ENCODE measurements at regions not wholly inside any gene's neighbourhood (a gene's known extent, or its start where the extent isn't known, plus 50 kb on each side); places are given as distances from the start of the nearest gene placed in this dataset.

- no peaks in the 10 kb centered on the region for H3K36me3 ChIP-seq
- no peak for DNase-seq
- no peak for TF ChIP-seq CTCF (IDR thresholded peaks at IDR 0.05)
- no peak for TF ChIP-seq POLR2A (IDR thresholded peaks at IDR 0.05)
- H3K4me1 ChIP-seq: peaks cover 0 to under 1% (median 0%) of the 10 kb centered on the region in 12 donors
- H3K9me3 ChIP-seq: peaks cover 0 to 5% (median 0%) of the 10 kb centered on the region in 12 donors
- no peak overlapping the region for H3K27ac ChIP-seq
- intact Hi-C loops (cut with DNase I): no loop called here
- H3K4me3 ChIP-seq: no peak overlapping the region
- no peak for ATAC-seq
- H3K27me3 ChIP-seq: no peaks in the 10 kb centered on the region
Measured at GRCh38 chr11:15748132-15748531, 608.2 kb downstream of the SOX6 start.

GRCh38 chr11:15748741-15749140 lies 607.6 kb downstream of the SOX6 start:
- H3K4me1 ChIP-seq: no peaks in the 10 kb centered on the region
- TF ChIP-seq POLR2A (IDR thresholded peaks at IDR 0.05) (no peak), CTCF (IDR thresholded peaks at IDR 0.05) (no peak)
- 69 to 86% (median 75%) methylated on average over 2 of the region's 2 CpGs for WGBS, 4 donors
- no peaks in the 10 kb centered on the region for H3K36me3 ChIP-seq
- H3K4me3 ChIP-seq: no peak overlapping the region
- no peaks in the 10 kb centered on the region for H3K27me3 ChIP-seq
- intact Hi-C loops (cut with DNase I): no loop called here
- peaks cover 0 to 10% (median 3%) of the 10 kb centered on the region in 12 donors for H3K9me3 ChIP-seq
- no peak for DNase-seq
- ATAC-seq: no peak
- no peak overlapping the region for H3K27ac ChIP-seq

GRCh38 chr11:15750535-15751308 lies 605.6 kb downstream of the SOX6 start:
- ATAC-seq (no peak), DNase-seq (no peak)
- no peak overlapping the region for H3K27ac ChIP-seq
- H3K9me3 ChIP-seq: peaks cover 0 to 19% (median 5%) of the 10 kb centered on the region in 12 donors
- intact Hi-C loops (cut with DNase I): no loop called here
- no peak overlapping the region for H3K4me3 ChIP-seq
- WGBS, 4 donors: 88 to 93% (median 91%) methylated on average over 11 of the region's 11 CpGs
- H3K4me1 ChIP-seq: no peaks in the 10 kb centered on the region
- H3K36me3 ChIP-seq: no peaks in the 10 kb centered on the region
- TF ChIP-seq CTCF (IDR thresholded peaks at IDR 0.05) (no peak), POLR2A (IDR thresholded peaks at IDR 0.05) (no peak)
- H3K27me3 ChIP-seq: no peaks in the 10 kb centered on the region

- no peak for TF ChIP-seq POLR2A (IDR thresholded peaks at IDR 0.05)
- TF ChIP-seq CTCF (IDR thresholded peaks at IDR 0.05): no peak
Measured at GRCh38 chr11:15754221-15754620, 602.1 kb downstream of the SOX6 start.

More at GRCh38 chr11:15754221-15754620, 602.1 kb downstream of the SOX6 start:
- ATAC-seq (no peak), DNase-seq (no peak)
- intact Hi-C loops (cut with DNase I): no loop called here
- Histone ChIP-seq H3K4me1 (peaks cover 0 to 4% (median 0%) of the 10 kb centered on the region in 12 donors), H3K9me3 (peaks cover 0 to 19% (median 5%) of the 10 kb centered on the region in 12 donors), H3K27ac (no peak overlapping the region), H3K36me3 (no peaks in the 10 kb centered on the region), H3K4me3 (no peak overlapping the region), H3K27me3 (no peaks in the 10 kb centered on the region)
- 42 to 46% (median 44%) methylated on average over 1 of the region's 1 CpG for WGBS, 4 donors
